ENCODE measurements at regions not wholly inside any gene's neighbourhood (a gene's known extent, or its start where the extent isn't known, plus 50 kb on each side); places are given as distances from the start of the nearest gene placed in this dataset.

GRCh38 chr3:72442759-72443158 lies 405.5 kb downstream of the SHQ1 start:
- DNase-seq (ENCODE audit: extremely low read depth, low read depth): no peak

GRCh38 chr3:72441284-72441994 lies 406.8 kb downstream of the SHQ1 start:
- DNase-seq (ENCODE audit: extremely low read depth, low read depth): no peak

DNA sequence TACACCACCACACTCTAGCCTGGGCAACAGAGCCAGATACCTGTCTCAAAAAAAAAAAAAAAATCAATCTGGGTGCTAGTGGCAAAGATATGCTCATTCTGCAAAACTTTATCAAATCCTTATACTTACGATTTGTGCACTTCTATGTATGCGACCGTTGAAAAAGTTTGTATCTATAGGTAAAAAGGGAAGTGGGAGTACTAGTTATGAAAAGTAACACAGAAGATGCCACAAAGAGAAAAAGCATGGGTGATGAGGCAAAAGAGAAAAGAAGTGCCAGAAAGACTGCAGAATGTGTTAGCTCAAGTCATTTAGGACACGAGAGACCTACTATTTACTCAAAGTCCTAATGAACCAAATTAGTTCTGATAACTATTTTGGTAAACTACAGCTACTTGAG lies 407.8 kb downstream of the SHQ1 start:
- no peak for DNase-seq (ENCODE audit: extremely low read depth, low read depth)

GRCh38 chr3:72439321-72440183 lies 408.7 kb downstream of the SHQ1 start:
- DNase-seq (ENCODE audit: extremely low read depth, low read depth): no peak

- no peak for DNase-seq (ENCODE audit: extremely low read depth, low read depth)
Observed at GRCh38 chr3:72437661-72438406, 410.4 kb downstream of the SHQ1 start.

- no peak for DNase-seq (ENCODE audit: extremely low read depth, low read depth)
Observed at GRCh38 chr3:72436863-72437592, 411.2 kb downstream of the SHQ1 start.

DNA sequence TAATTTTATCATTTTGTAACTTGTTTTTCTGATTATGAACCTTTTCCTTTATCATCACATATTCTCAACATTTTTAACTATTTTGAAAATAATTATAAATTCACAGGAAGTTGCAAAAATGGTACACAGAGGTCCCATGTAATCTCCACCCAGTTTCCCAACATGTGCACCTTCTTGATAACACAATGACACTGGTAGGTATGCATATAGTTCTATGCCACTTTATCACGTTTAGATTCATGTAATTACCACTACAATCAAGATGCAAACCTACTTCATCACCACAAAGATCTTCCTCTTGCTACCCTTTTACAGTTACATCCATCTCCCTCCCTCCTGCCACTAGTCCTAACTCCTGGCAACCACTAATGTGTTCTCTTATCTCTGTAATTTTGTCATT lies 413.9 kb downstream of the SHQ1 start:
- DNase-seq (ENCODE audit: extremely low read depth, low read depth): no peak

- no peak for DNase-seq (ENCODE audit: extremely low read depth, low read depth)
Observed at GRCh38 chr3:72432246-72432645, 416.0 kb downstream of the SHQ1 start.

DNA sequence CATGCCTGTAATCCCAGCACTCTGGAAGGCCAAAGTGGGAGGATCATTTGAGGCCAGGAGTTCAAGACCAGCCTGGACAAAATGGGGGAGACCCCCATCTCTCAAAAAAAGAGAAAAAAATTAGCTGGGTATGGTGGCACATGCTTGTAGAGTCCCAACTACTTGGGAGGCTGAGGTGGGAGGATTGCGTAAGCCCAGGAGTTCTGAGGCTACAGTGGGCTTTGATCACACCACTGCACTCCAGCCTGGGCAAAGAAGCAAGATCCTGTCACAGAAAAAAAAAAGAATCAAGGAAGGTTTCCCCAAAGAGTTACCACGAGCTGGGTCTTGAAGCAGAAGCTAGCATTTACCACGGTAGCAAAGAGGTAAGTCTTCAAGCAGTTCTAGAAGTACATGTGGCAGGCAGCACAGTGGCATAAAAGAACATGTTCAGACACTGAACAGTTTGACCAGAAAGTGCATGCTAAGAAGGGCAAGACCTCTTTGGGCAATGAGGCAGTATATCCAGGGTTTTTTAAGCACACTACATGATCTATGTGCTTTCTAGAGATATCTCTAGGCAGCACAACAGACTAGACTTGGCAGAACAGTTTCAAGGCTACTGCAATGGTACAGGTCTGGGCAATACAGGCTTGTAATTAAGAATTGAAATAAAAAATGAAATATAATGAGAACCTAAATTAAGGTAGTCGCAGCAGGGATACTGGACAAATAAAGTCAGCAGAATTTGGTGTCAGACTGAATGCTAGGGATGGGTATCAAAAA lies 418.5 kb downstream of the SHQ1 start:
- DNase-seq (ENCODE audit: extremely low read depth, low read depth): no peak

DNA sequence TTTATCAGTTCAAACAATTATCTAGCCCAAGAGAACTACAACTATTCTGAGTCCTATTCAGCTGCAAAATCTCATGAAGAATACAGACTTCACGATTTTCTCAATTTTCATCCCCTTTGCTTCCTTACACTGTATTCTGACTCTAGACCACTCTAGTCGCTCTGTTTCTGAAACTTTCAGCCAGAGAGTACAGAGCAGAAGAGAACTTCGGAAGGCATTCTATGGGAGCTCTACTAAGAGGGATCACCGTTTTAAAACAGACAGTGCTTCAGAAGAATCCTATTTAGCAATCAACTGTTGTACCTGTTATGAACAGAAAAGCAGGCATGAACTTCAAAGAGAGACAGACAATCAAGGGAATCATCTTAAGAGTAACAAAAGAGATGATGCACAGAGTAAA lies 419.4 kb downstream of the SHQ1 start:
- DNase-seq (ENCODE audit: extremely low read depth, low read depth): no peak

GRCh38 chr3:72427624-72428023 lies 420.6 kb downstream of the SHQ1 start:
- no peak for DNase-seq (ENCODE audit: extremely low read depth, low read depth)

GRCh38 chr3:72426618-72427397 lies 421.4 kb downstream of the SHQ1 start:
- no peak for DNase-seq (ENCODE audit: extremely low read depth, low read depth)

DNA sequence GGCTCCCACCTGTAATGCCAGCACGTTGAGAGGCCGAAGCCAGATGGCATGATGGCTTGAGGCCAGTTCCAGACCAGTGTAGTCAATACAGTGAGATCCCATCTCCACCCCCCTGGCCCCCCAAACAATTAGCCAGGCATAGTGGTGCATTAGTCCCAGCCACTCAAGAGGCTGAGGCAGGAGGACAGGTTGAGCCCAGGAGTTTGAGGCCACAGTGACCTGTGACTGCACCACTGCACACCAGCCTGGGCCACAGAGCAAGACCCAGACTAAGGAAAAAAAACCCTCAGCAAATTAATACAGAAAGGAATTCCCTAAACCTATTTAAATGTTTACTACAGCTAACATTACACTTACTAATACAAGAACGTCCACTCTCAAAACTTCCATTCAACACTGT lies 424.6 kb downstream of the SHQ1 start:
- no peak for DNase-seq (ENCODE audit: extremely low read depth, low read depth)

GRCh38 chr3:72421786-72422185 lies 426.5 kb downstream of the SHQ1 start:
- no peak for DNase-seq (ENCODE audit: extremely low read depth, low read depth)

- DNase-seq (ENCODE audit: extremely low read depth, low read depth): no peak
Observed at GRCh38 chr3:72421126-72421525, 427.1 kb downstream of the SHQ1 start.

DNA sequence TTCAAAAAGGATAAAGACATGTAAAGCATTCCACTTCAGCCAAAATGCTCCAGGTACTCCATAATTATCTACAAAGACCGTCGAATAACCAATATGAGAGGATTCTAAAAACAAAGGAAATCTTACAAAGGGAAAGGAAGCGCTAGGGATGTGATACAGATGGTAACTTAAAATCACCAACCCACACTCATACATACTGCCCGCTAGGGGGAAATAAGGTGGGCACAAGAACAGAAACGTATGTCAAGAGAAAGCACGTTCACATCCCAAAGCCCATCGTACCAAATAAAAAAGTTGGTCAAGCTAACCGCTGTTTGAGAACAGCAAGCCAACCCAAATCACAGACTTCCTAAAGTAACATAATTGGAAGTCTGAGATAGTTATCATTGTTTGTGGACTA lies 429.4 kb downstream of the SHQ1 start:
- no peak for DNase-seq (ENCODE audit: extremely low read depth, low read depth)

- no peak for DNase-seq (ENCODE audit: extremely low read depth, low read depth)
Observed at GRCh38 chr3:72418244-72418643, 430.0 kb downstream of the SHQ1 start.

GRCh38 chr3:72414481-72415016 lies 433.7 kb downstream of the SHQ1 start:
- DNase-seq (ENCODE audit: extremely low read depth, low read depth): no peak

- no peak for DNase-seq (ENCODE audit: extremely low read depth, low read depth)
Observed at GRCh38 chr3:72413228-72413627, 435.0 kb downstream of the SHQ1 start.

All from NCI-H460 (cell line).